ENCODE measurements at regions not wholly inside any gene's neighbourhood (a gene's known extent, or its start where the extent isn't known, plus 50 kb on each side); places are given as distances from the start of the nearest gene placed in this dataset.

- TF ChIP-seq POLR2A (IDR thresholded peaks at IDR 0.05; ENCODE audit: low read depth, low read length) (no peak), POLR2AphosphoS5 (IDR thresholded peaks at IDR 0.05; ENCODE audit: low read depth, low read length) (no peak), SPI1 (IDR thresholded peaks at IDR 0.05; ENCODE audit: low read depth, low read length) (no peak), TAF1 (IDR thresholded peaks at IDR 0.05; ENCODE audit: low read depth, low read length) (no peak)
These were observed 217.6 kb upstream of the CNTN1 start for GRCh38 chr12:40474630-40475029.

All from GM12891 (cell line).